ENCODE measurements at regions not wholly inside any gene's neighbourhood (a gene's known extent, or its start where the extent isn't known, plus 50 kb on each side); places are given as distances from the start of the nearest gene placed in this dataset.

- TF ChIP-seq CTCF (IDR thresholded peaks at IDR 0.05) = no peak
- Mint-ChIP-seq H3K9me3 (no peaks in the 10 kb centered on the region), H3K27me3 (peaks cover 16% of the 10 kb centered on the region), H3K4me3 (no peak overlapping the region), H3K36me3 (ENCODE audit: low read depth) (no peaks in the 10 kb centered on the region), H3K27ac (no peak overlapping the region), H3K4me1 (ENCODE audit: low read depth) (no peaks in the 10 kb centered on the region)
- no peaks in the 10 kb centered on the region for H3K27me3 ChIP-seq (ENCODE audit: control insufficient read depth in 1 of 2, insufficient read depth in 2 of 2, low read length in 2 of 2)
- intact Hi-C loops (cut with DNase I, micrococcal nuclease) = no loop called here
- ATAC-seq (ENCODE audit: poor library complexity) (no peak), DNase-seq (no peak)
- no peak overlapping the region for H3K4me3 ChIP-seq (ENCODE audit: low read length)
- no peak overlapping the region for H3K27ac ChIP-seq (ENCODE audit: low read depth in 1 of 2, low read length in 2 of 2)
- H3K9me3 ChIP-seq (ENCODE audit: control insufficient read depth in 1 of 2, insufficient read depth in 1 of 2, low read length in 2 of 2) = peaks cover 0 to 5% of the 10 kb centered on the region in 2 experiments
- ChIA-PET CTCF (no interaction called here), POLR2A (no interaction called here)
- no peaks in the 10 kb centered on the region for H3K4me1 ChIP-seq (ENCODE audit: insufficient read depth, low read length)
- H3K36me3 ChIP-seq (ENCODE audit: insufficient read depth, low read length) = no peaks in the 10 kb centered on the region
These were observed 145.3 kb downstream of the SLC4A3 start for GRCh38 chr2:219772697-219773096.

- no peak for TF ChIP-seq CTCF (IDR thresholded peaks at IDR 0.05)
- Mint-ChIP-seq H3K9me3 (no peaks in the 10 kb centered on the region), H3K4me3 (no peak overlapping the region), H3K27ac (no peak overlapping the region), H3K27me3 (peaks cover 14% of the 10 kb centered on the region), H3K4me1 (ENCODE audit: low read depth) (no peaks in the 10 kb centered on the region), H3K36me3 (ENCODE audit: low read depth) (no peaks in the 10 kb centered on the region)
- intact Hi-C loops (cut with DNase I, micrococcal nuclease) = no loop called here
- Histone ChIP-seq H3K9me3 (ENCODE audit: control insufficient read depth in 1 of 2, insufficient read depth in 1 of 2, low read length in 2 of 2) (no peaks in the 10 kb centered on the region), H3K4me1 (ENCODE audit: insufficient read depth, low read length) (no peaks in the 10 kb centered on the region), H3K27me3 (ENCODE audit: control insufficient read depth in 1 of 2, insufficient read depth in 2 of 2, low read length in 2 of 2) (no peaks in the 10 kb centered on the region), H3K36me3 (ENCODE audit: insufficient read depth, low read length) (no peaks in the 10 kb centered on the region), H3K4me3 (ENCODE audit: low read length) (no peak overlapping the region), H3K27ac (ENCODE audit: low read depth in 1 of 2, low read length in 2 of 2) (no peak overlapping the region)
- ChIA-PET POLR2A (no interaction called here), CTCF (no interaction called here)
- ATAC-seq (ENCODE audit: poor library complexity) (no peak), DNase-seq (no peak)
These were observed 148.1 kb downstream of the SLC4A3 start for GRCh38 chr2:219775506-219775905.

GRCh38 chr2:219777388-219777787 is 150.0 kb downstream of the SLC4A3 start:
- DNase-seq (no peak), ATAC-seq (ENCODE audit: poor library complexity) (no peak)
- no peak overlapping the region for H3K27ac Mint-ChIP-seq
- TF ChIP-seq CTCF (IDR thresholded peaks at IDR 0.05) = no peak
- H3K36me3 ChIP-seq (ENCODE audit: insufficient read depth, low read length) = no peaks in the 10 kb centered on the region
- POLR2A ChIA-PET = no interaction called here
- no peak overlapping the region for H3K4me3 Mint-ChIP-seq
- intact Hi-C loops (cut with DNase I, micrococcal nuclease) = no loop called here
- no peaks in the 10 kb centered on the region for H3K4me1 Mint-ChIP-seq (ENCODE audit: low read depth)
- H3K27me3 ChIP-seq (ENCODE audit: control insufficient read depth in 1 of 2, insufficient read depth in 2 of 2, low read length in 2 of 2) = no peaks in the 10 kb centered on the region
- H3K36me3 Mint-ChIP-seq (ENCODE audit: low read depth) = no peaks in the 10 kb centered on the region
- CTCF ChIA-PET = no interaction called here
- no peak overlapping the region for H3K4me3 ChIP-seq (ENCODE audit: low read length)
- no peaks in the 10 kb centered on the region for H3K4me1 ChIP-seq (ENCODE audit: insufficient read depth, low read length)
- H3K9me3 ChIP-seq (ENCODE audit: control insufficient read depth in 1 of 2, insufficient read depth in 1 of 2, low read length in 2 of 2) = no peaks in the 10 kb centered on the region
- no peak overlapping the region for H3K27ac ChIP-seq (ENCODE audit: low read depth in 1 of 2, low read length in 2 of 2)
- no peaks in the 10 kb centered on the region for H3K9me3 Mint-ChIP-seq
- peaks cover 19% of the 10 kb centered on the region for H3K27me3 Mint-ChIP-seq
